HepG2 (cell line): ENCODE measurements at regions not wholly inside any gene's neighbourhood (a gene's known extent, or its start where the extent isn't known, plus 50 kb on each side); places are given as distances from the start of the nearest gene placed in this dataset.

Source experiments
- ATAC-seq: fragments of 200-7000 bp; cut with Tn5 transposase; 3 replicates; pipeline ENCODE4 v1.9.1; 2020; ENCODE audit warnings: mild to moderate bottlenecking, moderate library complexity
- BruUV-seq: library from RNA; stranded (reverse); fragments of 400-500 nt; replicated peaks from 2 replicates; lab custom pipeline; 2021; lab: Mats Ljungman, UMichigan
- CTCF ChIA-PET: fragments of 300-600 bp; formaldehyde crosslinking; extraction: SDS; loops from one replicate; lab custom pipeline; 2021; ENCODE audit warnings: low total read pairs, inconsistent platforms, low intra/inter-chr PET ratio; lab: Yijun Ruan, JAX
- POLR2A ChIA-PET: fragments of 350-600 bp; sonication (Branson Sonifier 250); formaldehyde crosslinking; loops from one replicate; lab custom pipeline; 2020; ENCODE audit warnings: antibody characterized with exemption, inconsistent platforms; lab: Yijun Ruan, JAX
- DNase-seq: peaks from one replicate; pipeline ENCODE4 v3.0.0-alpha.2; 2015; ENCODE audit warnings: low spot score
- FAIRE-seq: peaks from 3 replicates; lab custom pipeline; 2011; peaks lifted over from hg19 to GRCh38; lab: Jason Lieb, UNC
- H2AFZ ChIP-seq: one replicate; pipeline ENCODE4 v1.6.1; 2011; ENCODE audit warnings: low read length, inconsistent platforms
- H3K27ac ChIP-seq: fragments of 300-600 bp; 3 replicates; pipeline ENCODE4 v1.8.0; 2011; ENCODE audit warnings: mixed run types, mild to moderate bottlenecking, mixed read lengths, low read length, inconsistent platforms; ENCODE audit not compliant: insufficient read depth; ENCODE audit errors: extremely low read length
- H3K27me3 ChIP-seq, 2 experiments: fragments of 200-600 bp in 1 of 2; 2 replicates in 1 of 2; 3 replicates in 1 of 2; pipeline versions ENCODE4 v1.6.0 to v1.8.0; 2011; ENCODE audit warnings: low read length in 2 of 2, mild to moderate bottlenecking in 2 of 2, moderate library complexity in 2 of 2, inconsistent platforms in 1 of 2; ENCODE audit not compliant: insufficient read depth in 2 of 2, control insufficient read depth in 1 of 2
- H3K36me3 ChIP-seq, 2 experiments: fragments of 200-600 bp in 1 of 2; replicated peaks in 1 of 2; 2 replicates in 1 of 2; 3 replicates in 1 of 2; pipeline versions ENCODE4 v1.5.1 to v1.8.0; 2011; ENCODE audit warnings: low read length in 2 of 2, inconsistent platforms in 1 of 2; ENCODE audit not compliant: insufficient read depth in 2 of 2, control insufficient read depth in 1 of 2
- H3K4me1 ChIP-seq: 2 replicates; pipeline ENCODE4 v1.5.1; 2012; ENCODE audit warnings: low read length, inconsistent platforms; ENCODE audit not compliant: insufficient read depth
- H3K4me2 ChIP-seq: 2 replicates; pipeline ENCODE4 v1.6.0; 2011; ENCODE audit warnings: low read depth, low read length, inconsistent platforms
- H3K4me3 ChIP-seq, 3 experiments: fragments of 200-600 bp in 1 of 3; sonication (generic), shearing (Covaris generic) in 1 of 3; replicated peaks in 1 of 3; 2 replicates each; pipeline ENCODE4 v1.5.1; 2011 to 2016; ENCODE audit warnings: low read length in 3 of 3, inconsistent platforms in 2 of 3, low read depth in 2 of 3, mild to moderate bottlenecking in 2 of 3, control low read depth in 1 of 3, mixed read lengths in 1 of 3; ENCODE audit not compliant: insufficient read depth in 1 of 3
- H3K79me2 ChIP-seq: one replicate; pipeline ENCODE4 v1.6.1; 2011; ENCODE audit warnings: low read length, inconsistent platforms; ENCODE audit not compliant: insufficient read depth
- H3K9ac ChIP-seq: 2 replicates; pipeline ENCODE4 v1.6.0; 2011; ENCODE audit warnings: mild to moderate bottlenecking, low read depth, low read length, inconsistent platforms; ENCODE audit not compliant: insufficient read depth
- H3K9me3 ChIP-seq: 2 replicates; pipeline ENCODE4 v1.5.1; 2012; ENCODE audit warnings: mild to moderate bottlenecking, low read length
- H4K20me1 ChIP-seq: 2 replicates; pipeline ENCODE4 v1.6.0; 2011; ENCODE audit warnings: inconsistent platforms, mild to moderate bottlenecking, low read length, moderate library complexity; ENCODE audit not compliant: insufficient read depth
- ADNP ChIP-seq: sonication (generic); formaldehyde crosslinking; IDR thresholded peaks from 2 replicates; pipeline ENCODE4 v1.4.0; 2020; ENCODE audit warnings: missing genetic modification reagents
- ATF3 ChIP-seq: sonication (generic); formaldehyde crosslinking; IDR thresholded peaks from 2 replicates; pipeline ENCODE4 v1.4.0; 2020; ENCODE audit warnings: missing genetic modification reagents
- CHD4 ChIP-seq: fragments of 200-600 bp; sonication (generic); IDR thresholded peaks from 2 replicates; pipeline ENCODE4 v1.7.0; 2017; ENCODE audit warnings: mild to moderate bottlenecking, low read length, borderline replicate concordance
- FOXA1 ChIP-seq, 2 experiments: fragments of 450-650 bp in 1 of 2; sonication (generic) in 1 of 2; formaldehyde crosslinking in 1 of 2; IDR thresholded peaks; 2 replicates each; pipeline versions ENCODE4 v1.4.0 to v1.6.1; 2016 to 2020; ENCODE audit warnings: missing genetic modification reagents in 1 of 2
- MXI1 ChIP-seq: IDR thresholded peaks from 3 replicates; pipeline ENCODE4 v1.6.1; 2012; ENCODE audit warnings: low read depth, low read length, inconsistent platforms, borderline replicate concordance
- PAF1 ChIP-seq: IDR thresholded peaks from 2 replicates; pipeline ENCODE4 v1.6.1; 2016; ENCODE audit warnings: missing genetic modification reagents, missing compliant biosample characterization
- ZNF138 ChIP-seq: sonication (generic); formaldehyde crosslinking; IDR thresholded peaks from 2 replicates; pipeline ENCODE4 v1.5.0; 2020; ENCODE audit warnings: mild to moderate bottlenecking, low read depth, missing genetic modification reagents
- ZNF251 ChIP-seq: sonication (generic); formaldehyde crosslinking; IDR thresholded peaks from 2 replicates; pipeline ENCODE4 v1.9.0; 2021; ENCODE audit warnings: mild to moderate bottlenecking, missing genetic modification reagents
- ZNF615 ChIP-seq: sonication (generic); formaldehyde crosslinking; IDR thresholded peaks from 2 replicates; pipeline ENCODE4 v1.5.0; 2020; ENCODE audit warnings: mild to moderate bottlenecking, missing genetic modification reagents, borderline replicate concordance
- ZNF790 ChIP-seq: sonication (generic); formaldehyde crosslinking; IDR thresholded peaks from 2 replicates; pipeline ENCODE4 v1.8.0; 2022; ENCODE audit warnings: missing genetic modification reagents, mild to moderate bottlenecking, borderline replicate concordance
- WGBS: methylation state at CpG from one replicate; pipeline ENCODE4 v1.1.6; 2017; ENCODE audit warnings: low lambda C conversion rate; 5-methylcytosine and 5-hydroxymethylcytosine counted together
- in situ Hi-C: cut with HindIII; loops from 2 replicates; pipeline ENCODE4 v1.10.0; 2017; ENCODE audit warnings: low pct_unique_long_range_greater_than_20kb; ENCODE audit not compliant: extremely low pct_ligation_motif_present
- intact Hi-C: fragments of 100-400 bp; cut with micrococcal nuclease; formaldehyde crosslinking; loops from one replicate; pipeline ENCODE4 v1.10.0; 2022; ENCODE audit not compliant: unreplicated experiment
- TF ChIP-seq, protein P1 (sequence below): IDR thresholded peaks from 2 replicates; pipeline ENCODE4 v1.6.1; 2012; ENCODE audit warnings: low read length, improper control_type of control experiment
- TF ChIP-seq, protein P2 (sequence below), 2 experiments: sonication (generic) in 1 of 2; formaldehyde crosslinking in 1 of 2; IDR thresholded peaks; 2 replicates each; pipeline versions ENCODE4 v1.5.1 to v1.6.1; 2011 to 2020; ENCODE audit warnings: borderline replicate concordance in 1 of 2, low read depth in 1 of 2, low read length in 1 of 2, mild to moderate bottlenecking in 1 of 2, missing genetic modification reagents in 1 of 2, moderate library complexity in 1 of 2

DNA sequence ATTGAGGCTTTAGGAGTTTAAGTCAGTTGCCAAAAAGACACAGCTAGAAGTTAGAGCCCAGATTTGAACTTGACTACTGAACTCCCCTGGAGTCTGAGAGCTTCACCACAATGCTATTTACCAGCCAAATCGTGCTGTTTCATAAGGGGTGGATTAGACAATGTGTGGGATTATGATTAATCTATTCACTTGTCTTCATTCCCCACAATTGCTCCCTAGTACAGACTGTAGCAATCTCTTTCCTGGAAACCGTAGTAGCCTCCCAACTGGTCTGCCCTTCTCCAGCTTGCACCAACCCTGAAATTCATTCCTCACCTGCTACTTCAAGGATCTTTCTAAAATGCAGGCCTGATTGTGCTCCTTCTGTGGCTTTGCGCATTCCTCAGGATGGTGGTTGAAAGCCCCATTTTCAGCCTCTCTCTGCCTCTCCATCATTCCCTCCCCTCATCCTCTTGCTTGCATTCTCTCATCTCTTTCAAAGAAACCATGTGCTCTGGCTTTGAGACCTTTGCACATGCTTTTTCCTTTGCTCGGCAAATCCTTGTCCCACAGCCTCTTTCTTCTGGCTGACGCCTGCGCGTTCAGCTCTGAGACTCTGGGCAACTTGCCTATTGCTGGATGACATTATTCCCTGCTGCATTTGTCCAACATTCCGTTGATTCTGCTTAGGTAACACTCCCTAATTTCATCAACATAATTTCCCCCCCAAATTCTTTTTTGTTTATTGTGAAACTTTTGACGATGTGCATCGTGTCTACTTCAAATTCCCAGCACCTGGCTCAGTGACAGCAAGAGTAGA is 145.1 kb downstream of the ADRA2A start:
- TF ChIP-seq ATF3: no peak
- TF ChIP-seq MXI1: no peak
- TF ChIP-seq CHD4: no peak
- DNase-seq (no peak), ATAC-seq (no peak), FAIRE-seq (no peak)
- Histone ChIP-seq H4K20me1 (no peaks in the 10 kb centered on the region), H3K79me2 (no peaks in the 10 kb centered on the region), H3K9me3 (no peaks in the 10 kb centered on the region), H3K36me3 (no peaks in the 10 kb centered on the region), H3K27me3 (no peaks in the 10 kb centered on the region), H3K4me3 (no peak overlapping the region), H3K9ac (no peak overlapping the region), H3K4me2 (no peak overlapping the region), H2AFZ (no peak overlapping the region), H3K4me1 (no peaks in the 10 kb centered on the region), H3K27ac (no peak overlapping the region)
- ChIA-PET CTCF (no interaction called here), POLR2A (no interaction called here)
- in situ Hi-C loops (no loop called here), intact Hi-C loops (no loop called here)
- BruUV-seq: no TSS peak
- WGBS: 25% methylated on average over 10 of the region's 10 CpGs

DNA sequence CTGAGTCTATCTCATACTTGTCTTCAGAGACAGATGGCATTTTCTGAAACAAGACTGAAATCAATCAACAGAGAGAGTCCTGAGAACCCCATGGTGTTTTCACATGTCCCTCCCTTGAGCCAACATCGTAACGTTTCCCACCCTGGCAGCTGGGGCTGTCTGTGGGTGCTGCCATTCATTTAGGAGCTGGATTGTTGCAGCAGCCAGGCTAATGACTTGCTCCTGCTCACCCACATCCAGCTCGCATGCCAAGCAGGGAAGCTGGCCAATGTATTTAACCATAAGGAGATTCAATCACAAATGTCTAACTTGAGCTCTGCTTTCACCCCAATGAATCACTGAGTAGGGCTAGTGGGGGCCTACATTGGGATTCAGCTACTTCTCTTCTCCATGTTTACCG is 146.1 kb downstream of the ADRA2A start:
- Histone ChIP-seq H3K79me2 (no peaks in the 10 kb centered on the region), H3K4me2 (no peak overlapping the region), H3K9me3 (no peaks in the 10 kb centered on the region), H3K9ac (no peak overlapping the region), H3K36me3 (no peaks in the 10 kb centered on the region), H3K4me3 (no peak overlapping the region), H3K27me3 (no peaks in the 10 kb centered on the region), H3K4me1 (no peaks in the 10 kb centered on the region), H2AFZ (no peak overlapping the region), H3K27ac (no peak overlapping the region), H4K20me1 (no peaks in the 10 kb centered on the region)
- no peak for ATAC-seq
- intact Hi-C loops (no loop called here), in situ Hi-C loops (no loop called here)
- no peak for DNase-seq
- no TSS peak for BruUV-seq
- FAIRE-seq: no peak
- CTCF ChIA-PET: no interaction called here
- 0% methylated on average over 3 of the region's 4 CpGs for WGBS
- POLR2A ChIA-PET: no interaction called here
- no peak for TF ChIP-seq ZNF790
- no peak for TF ChIP-seq ADNP
- no peak for TF ChIP-seq ZNF138 (CRISPR knock-in tag)
- no peak for TF ChIP-seq PAF1 (CRISPR knock-in tag)
- TF ChIP-seq, protein P1, sequence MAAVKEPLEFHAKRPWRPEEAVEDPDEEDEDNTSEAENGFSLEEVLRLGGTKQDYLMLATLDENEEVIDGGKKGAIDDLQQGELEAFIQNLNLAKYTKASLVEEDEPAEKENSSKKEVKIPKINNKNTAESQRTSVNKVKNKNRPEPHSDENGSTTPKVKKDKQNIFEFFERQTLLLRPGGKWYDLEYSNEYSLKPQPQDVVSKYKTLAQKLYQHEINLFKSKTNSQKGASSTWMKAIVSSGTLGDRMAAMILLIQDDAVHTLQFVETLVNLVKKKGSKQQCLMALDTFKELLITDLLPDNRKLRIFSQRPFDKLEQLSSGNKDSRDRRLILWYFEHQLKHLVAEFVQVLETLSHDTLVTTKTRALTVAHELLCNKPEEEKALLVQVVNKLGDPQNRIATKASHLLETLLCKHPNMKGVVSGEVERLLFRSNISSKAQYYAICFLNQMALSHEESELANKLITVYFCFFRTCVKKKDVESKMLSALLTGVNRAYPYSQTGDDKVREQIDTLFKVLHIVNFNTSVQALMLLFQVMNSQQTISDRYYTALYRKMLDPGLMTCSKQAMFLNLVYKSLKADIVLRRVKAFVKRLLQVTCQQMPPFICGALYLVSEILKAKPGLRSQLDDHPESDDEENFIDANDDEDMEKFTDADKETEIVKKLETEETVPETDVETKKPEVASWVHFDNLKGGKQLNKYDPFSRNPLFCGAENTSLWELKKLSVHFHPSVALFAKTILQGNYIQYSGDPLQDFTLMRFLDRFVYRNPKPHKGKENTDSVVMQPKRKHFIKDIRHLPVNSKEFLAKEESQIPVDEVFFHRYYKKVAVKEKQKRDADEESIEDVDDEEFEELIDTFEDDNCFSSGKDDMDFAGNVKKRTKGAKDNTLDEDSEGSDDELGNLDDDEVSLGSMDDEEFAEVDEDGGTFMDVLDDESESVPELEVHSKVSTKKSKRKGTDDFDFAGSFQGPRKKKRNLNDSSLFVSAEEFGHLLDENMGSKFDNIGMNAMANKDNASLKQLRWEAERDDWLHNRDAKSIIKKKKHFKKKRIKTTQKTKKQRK: no peak
- TF ChIP-seq ZNF615: no peak
- TF ChIP-seq FOXA1 (IDR thresholded peaks at IDR 0.05): no peak
- TF ChIP-seq FOXA1 (CRISPR knock-in tag; IDR thresholded peaks at IDR 0.05): no peak
- TF ChIP-seq, protein P2, sequence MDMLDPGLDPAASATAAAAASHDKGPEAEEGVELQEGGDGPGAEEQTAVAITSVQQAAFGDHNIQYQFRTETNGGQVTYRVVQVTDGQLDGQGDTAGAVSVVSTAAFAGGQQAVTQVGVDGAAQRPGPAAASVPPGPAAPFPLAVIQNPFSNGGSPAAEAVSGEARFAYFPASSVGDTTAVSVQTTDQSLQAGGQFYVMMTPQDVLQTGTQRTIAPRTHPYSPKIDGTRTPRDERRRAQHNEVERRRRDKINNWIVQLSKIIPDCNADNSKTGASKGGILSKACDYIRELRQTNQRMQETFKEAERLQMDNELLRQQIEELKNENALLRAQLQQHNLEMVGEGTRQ (IDR thresholded peaks at IDR 0.05; ENCODE audit: low read depth, low read length): no peak
- TF ChIP-seq, protein P2 (CRISPR knock-in tag; IDR thresholded peaks at IDR 0.05; ENCODE audit: borderline replicate concordance): no peak
- no peak for TF ChIP-seq ZNF251 (CRISPR knock-in tag)
